AG10803 (cell line): ENCODE measurements at regions not wholly inside any gene's neighbourhood (a gene's known extent, or its start where the extent isn't known, plus 50 kb on each side); places are given as distances from the start of the nearest gene placed in this dataset.

Source experiments
- DNase-seq: peaks from one replicate; pipeline ENCODE4 v3.0.0; 2010; ENCODE audit warnings: low read depth
- H3K4me3 ChIP-seq: 2 replicates; pipeline ENCODE4 v1.5.1; 2011; ENCODE audit warnings: mild to moderate bottlenecking, low read length, control low read depth
- TF ChIP-seq, protein P1 (sequence below): conservative IDR thresholded peaks from 2 replicates; pipeline ENCODE4 v1.5.1; 2011; ENCODE audit warnings: mild to moderate bottlenecking, low read length, control low read depth, inconsistent platforms

DNA sequence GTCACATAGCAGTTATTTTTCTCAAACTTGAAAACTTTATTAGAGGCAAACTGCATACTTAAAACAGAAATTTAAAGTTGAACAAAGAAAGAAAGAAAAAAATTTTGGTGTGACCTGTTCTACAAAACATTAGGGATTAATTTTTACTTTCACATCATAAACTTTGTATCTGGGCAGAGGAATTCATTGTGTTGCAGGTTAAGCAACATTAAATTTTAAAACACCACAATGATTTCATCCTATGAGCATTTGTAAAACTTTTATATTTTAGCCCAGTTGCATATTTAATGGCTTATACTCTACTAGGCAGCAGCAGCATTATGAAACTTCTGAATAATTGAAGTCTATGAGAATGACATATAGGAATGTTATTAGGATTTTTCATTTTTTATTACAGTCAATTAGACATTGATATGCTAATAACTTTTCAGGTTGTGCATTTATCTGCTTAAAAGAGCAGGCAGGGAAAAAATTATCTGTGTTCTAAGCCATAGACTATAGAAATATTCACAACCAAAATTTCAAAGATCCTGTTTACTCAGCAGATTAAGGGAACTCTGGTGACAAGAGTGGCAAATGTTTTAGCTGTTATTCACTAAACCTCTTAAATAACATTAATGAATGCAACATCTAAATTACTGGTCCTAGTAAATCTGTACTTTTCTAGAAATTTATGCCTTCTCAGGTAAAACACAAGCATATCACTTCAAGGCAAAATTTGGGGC lies 1088.5 kb upstream of the CDH6 start:
- TF ChIP-seq, protein P1, sequence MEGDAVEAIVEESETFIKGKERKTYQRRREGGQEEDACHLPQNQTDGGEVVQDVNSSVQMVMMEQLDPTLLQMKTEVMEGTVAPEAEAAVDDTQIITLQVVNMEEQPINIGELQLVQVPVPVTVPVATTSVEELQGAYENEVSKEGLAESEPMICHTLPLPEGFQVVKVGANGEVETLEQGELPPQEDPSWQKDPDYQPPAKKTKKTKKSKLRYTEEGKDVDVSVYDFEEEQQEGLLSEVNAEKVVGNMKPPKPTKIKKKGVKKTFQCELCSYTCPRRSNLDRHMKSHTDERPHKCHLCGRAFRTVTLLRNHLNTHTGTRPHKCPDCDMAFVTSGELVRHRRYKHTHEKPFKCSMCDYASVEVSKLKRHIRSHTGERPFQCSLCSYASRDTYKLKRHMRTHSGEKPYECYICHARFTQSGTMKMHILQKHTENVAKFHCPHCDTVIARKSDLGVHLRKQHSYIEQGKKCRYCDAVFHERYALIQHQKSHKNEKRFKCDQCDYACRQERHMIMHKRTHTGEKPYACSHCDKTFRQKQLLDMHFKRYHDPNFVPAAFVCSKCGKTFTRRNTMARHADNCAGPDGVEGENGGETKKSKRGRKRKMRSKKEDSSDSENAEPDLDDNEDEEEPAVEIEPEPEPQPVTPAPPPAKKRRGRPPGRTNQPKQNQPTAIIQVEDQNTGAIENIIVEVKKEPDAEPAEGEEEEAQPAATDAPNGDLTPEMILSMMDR, result no peak
- DNase-seq, result no peak
- no peak overlapping the region for H3K4me3 ChIP-seq

GRCh38 chr5:30103452-30104202 lies 1089.9 kb upstream of the CDH6 start:
- DNase-seq, result no peak
- TF ChIP-seq, protein P1, result no peak
- H3K4me3 ChIP-seq, result no peak overlapping the region

DNA sequence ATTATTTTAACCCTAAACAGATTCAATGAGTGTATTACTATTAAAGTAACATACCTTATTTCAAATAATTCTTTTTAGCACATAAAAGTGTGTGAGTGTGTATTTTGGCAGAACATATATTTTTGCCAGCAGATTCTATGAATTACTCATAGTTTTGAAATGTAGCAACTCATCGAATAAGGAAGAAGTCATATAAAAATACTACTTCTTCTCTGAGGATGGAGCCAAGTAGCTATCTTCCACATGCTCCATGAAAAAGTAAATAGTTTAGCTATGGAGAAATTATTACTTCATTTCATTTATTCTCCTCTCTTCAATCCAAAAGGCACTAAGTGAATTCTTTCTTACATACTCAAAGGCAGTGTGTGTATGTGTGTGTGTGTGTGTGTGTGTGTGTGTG lies 1090.4 kb upstream of the CDH6 start:
- H3K4me3 ChIP-seq, result no peak overlapping the region
- DNase-seq, result no peak
- TF ChIP-seq, protein P1, result no peak

DNA sequence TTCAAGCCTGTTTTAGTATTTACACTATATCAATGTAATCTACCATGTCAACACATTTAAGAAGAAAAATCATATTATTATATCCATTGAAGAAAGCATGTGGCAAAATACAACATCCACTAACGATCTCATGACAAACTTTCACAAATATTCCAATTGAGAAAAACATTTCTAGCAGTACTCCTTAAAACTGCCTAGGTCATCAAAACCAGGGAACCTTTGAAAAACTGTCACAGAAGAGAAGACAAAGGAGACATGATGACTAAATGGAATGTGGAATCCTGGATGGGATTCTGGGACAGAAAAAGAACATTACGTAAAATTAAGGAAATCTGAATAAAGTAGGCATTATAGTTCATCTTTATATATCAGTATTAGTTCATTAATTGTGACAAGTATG lies 1091.3 kb upstream of the CDH6 start:
- TF ChIP-seq, protein P1, result no peak
- DNase-seq, result no peak
- no peak overlapping the region for H3K4me3 ChIP-seq

DNA sequence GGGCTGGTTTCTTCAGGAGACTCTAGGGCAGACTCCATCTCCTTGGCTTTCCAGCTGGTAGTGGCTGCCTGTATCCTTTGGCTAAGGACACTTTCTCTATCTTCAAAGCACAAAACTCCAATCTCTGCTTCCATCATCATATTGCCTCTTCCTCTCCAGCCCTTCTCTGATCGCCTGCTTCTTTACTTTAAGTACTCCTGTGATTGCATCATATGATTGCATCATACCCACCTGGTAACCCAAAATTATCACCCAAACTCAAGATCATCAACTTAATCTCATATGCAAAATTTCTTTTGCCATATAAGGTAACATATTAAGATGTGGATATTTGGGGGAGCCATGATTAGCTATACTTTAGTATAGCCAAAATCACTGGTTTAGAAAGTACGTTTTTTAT lies 1092.6 kb upstream of the CDH6 start:
- no peak overlapping the region for H3K4me3 ChIP-seq
- no peak for DNase-seq
- TF ChIP-seq, protein P1, result no peak

DNA sequence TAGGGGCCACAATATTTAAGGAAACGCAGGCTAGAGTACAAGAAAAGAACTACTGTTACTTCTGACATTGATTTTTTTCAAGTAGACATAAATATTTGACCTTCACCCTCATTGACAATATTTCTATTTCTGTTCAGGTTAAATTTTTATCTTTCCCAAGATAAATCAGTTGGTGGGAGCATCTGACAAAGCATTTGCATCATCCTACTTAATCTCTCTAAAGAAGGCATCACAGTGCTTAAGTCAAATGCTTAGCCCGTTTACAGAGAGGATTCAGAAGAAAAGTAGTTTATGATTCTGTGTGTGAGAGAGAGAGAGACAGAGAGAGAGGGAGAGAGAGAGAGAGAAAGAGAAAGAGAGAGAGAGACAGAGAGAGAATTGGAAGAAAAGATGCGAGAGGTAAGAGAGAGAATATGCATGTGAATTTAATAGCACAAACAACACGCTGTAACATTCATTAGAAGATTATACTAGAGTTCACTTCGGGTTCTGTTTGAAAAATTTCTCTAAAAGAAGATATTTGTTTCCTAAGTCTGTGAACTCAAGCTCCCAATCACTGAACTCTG lies 1093.3 kb upstream of the CDH6 start:
- TF ChIP-seq, protein P1, result no peak
- no peak for DNase-seq
- no peak overlapping the region for H3K4me3 ChIP-seq
